ENCODE measurements at regions not wholly inside any gene's neighbourhood (a gene's known extent, or its start where the extent isn't known, plus 50 kb on each side); places are given as distances from the start of the nearest gene placed in this dataset.

- no peak for TF ChIP-seq CTCF (IDR thresholded peaks at IDR 0.05; ENCODE audit: low read depth, low read length)
- no peak for TF ChIP-seq POLR2A (IDR thresholded peaks at IDR 0.05; ENCODE audit: extremely low read depth, insufficient read length)
- TF ChIP-seq, protein P1, sequence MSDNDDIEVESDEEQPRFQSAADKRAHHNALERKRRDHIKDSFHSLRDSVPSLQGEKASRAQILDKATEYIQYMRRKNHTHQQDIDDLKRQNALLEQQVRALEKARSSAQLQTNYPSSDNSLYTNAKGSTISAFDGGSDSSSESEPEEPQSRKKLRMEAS (IDR thresholded peaks at IDR 0.05; ENCODE audit: low read depth, low read length) = no peak
- no peak for TF ChIP-seq MYC (IDR thresholded peaks at IDR 0.05; ENCODE audit: low read depth, low read length)
Observed at GRCh38 chr2:64708829-64709228, 55.1 kb upstream of the SERTAD2 start.

All from NB4 (cell line).